K562 (cell line): ENCODE measurements at regions not wholly inside any gene's neighbourhood (a gene's known extent, or its start where the extent isn't known, plus 50 kb on each side); places are given as distances from the start of the nearest gene placed in this dataset.
"Not testable (repeated sequence)": the region's sequence is repeated elsewhere in the genome, so short reads cannot be mapped to it uniquely, and the experiment has no call there.

ENCODE experiments used
- ATAC-seq: fragments of 200-7000 bp; cut with Tn5 transposase; 3 replicates; pipeline ENCODE4 v1.9.1; 2020; ENCODE audit warnings: moderate library complexity
- BruUV-seq: library from RNA; stranded (reverse); fragments of 400-500 nt; replicated peaks from 2 replicates; lab custom pipeline; 2021; lab: Mats Ljungman, UMichigan
- CTCF ChIA-PET: fragments of 300-600 bp; formaldehyde crosslinking; extraction: SDS; loops from one replicate; lab custom pipeline; 2021; ENCODE audit warnings: low intra/inter-chr PET ratio; lab: Yijun Ruan, JAX
- POLR2A ChIA-PET: fragments of 300-600, 350-650 bp; sonication (Branson Sonifier 250); formaldehyde crosslinking; extraction: SDS; loops from one replicate; lab custom pipeline; 2021; ENCODE audit warnings: antibody characterized with exemption, inconsistent platforms; lab: Yijun Ruan, JAX
- DNase-seq, 4 experiments: peaks; one replicate each; pipeline versions ENCODE4 v3.0.0 to v3.0.0-alpha.2; 2011 to 2018; ENCODE audit warnings: low spot score in 3 of 4, mixed read lengths in 3 of 4; ENCODE audit errors: extremely low read depth in 1 of 4
- FAIRE-seq: peaks from 2 replicates; lab custom pipeline; 2011; peaks lifted over from hg19 to GRCh38; lab: Jason Lieb, UNC
- H2AFZ ChIP-seq: 2 replicates; pipeline ENCODE4 v1.6.0; 2011; ENCODE audit warnings: low read depth, low read length, control low read depth, inconsistent platforms
- H3K27ac ChIP-seq: fragments of 200-600 bp; 3 replicates; pipeline ENCODE4 v1.8.0; 2011; ENCODE audit warnings: low read depth, mild to moderate bottlenecking, control low read depth, inconsistent platforms, low read length, moderate library complexity, mixed read lengths; ENCODE audit errors: extremely low read depth
- H3K27me3 ChIP-seq, 2 experiments: fragments of 300-600 bp in 1 of 2; 2 replicates in 1 of 2; 3 replicates in 1 of 2; pipeline versions ENCODE4 v1.6.0 to v1.8.0; 2011; ENCODE audit warnings: inconsistent platforms in 2 of 2, low read length in 2 of 2, mild to moderate bottlenecking in 1 of 2, mixed read lengths in 1 of 2, moderate library complexity in 1 of 2; ENCODE audit not compliant: control insufficient read depth in 2 of 2, insufficient read depth in 2 of 2
- H3K36me3 ChIP-seq: fragments of 300-600 bp; 3 replicates; pipeline ENCODE4 v1.8.0; 2011; ENCODE audit warnings: mild to moderate bottlenecking, low read length, inconsistent platforms; ENCODE audit not compliant: control insufficient read depth, insufficient read depth
- H3K4me1 ChIP-seq, 2 experiments: fragments of 200-600 bp in 1 of 2; replicated peaks in 1 of 2; 2 replicates in 1 of 2; 3 replicates in 1 of 2; pipeline versions ENCODE4 v1.5.1 to v1.8.0; 2011; ENCODE audit warnings: inconsistent platforms in 2 of 2, low read length in 2 of 2, mild to moderate bottlenecking in 1 of 2, mixed read lengths in 1 of 2, moderate library complexity in 1 of 2; ENCODE audit not compliant: control insufficient read depth in 2 of 2, insufficient read depth in 2 of 2
- H3K4me2 ChIP-seq: 2 replicates; pipeline ENCODE4 v1.6.1; 2011; ENCODE audit warnings: low read length, control low read depth, inconsistent platforms, mixed read lengths; ENCODE audit not compliant: insufficient read depth
- H3K4me3 ChIP-seq: fragments of 200-600 bp; sonication (generic), shearing (Covaris generic); 2 replicates; pipeline ENCODE4 v1.5.1; 2016; ENCODE audit warnings: control low read depth, inconsistent platforms
- H3K79me2 ChIP-seq: fragments of 200-600 bp; 3 replicates; pipeline ENCODE4 v1.8.0; 2011; ENCODE audit warnings: low read length, inconsistent platforms; ENCODE audit not compliant: control insufficient read depth, insufficient read depth
- H3K9ac ChIP-seq, 2 experiments: 2 replicates each; pipeline versions ENCODE4 v1.6.0 to v1.6.1; 2011; ENCODE audit warnings: low read depth in 2 of 2, low read length in 2 of 2, control low read depth in 1 of 2, inconsistent platforms in 1 of 2, mild to moderate bottlenecking in 1 of 2, mixed read lengths in 1 of 2; ENCODE audit not compliant: insufficient read depth in 1 of 2
- H3K9me1 ChIP-seq: one replicate; pipeline ENCODE4 v1.6.0; 2011; ENCODE audit warnings: inconsistent platforms, mild to moderate bottlenecking, low read length, moderate library complexity; ENCODE audit not compliant: control insufficient read depth, insufficient read depth
- H3K9me3 ChIP-seq: replicated peaks from 2 replicates; pipeline ENCODE4 v1.5.1; 2011; ENCODE audit warnings: low read depth, low read length, inconsistent platforms; ENCODE audit not compliant: control insufficient read depth, insufficient read depth
- H4K20me1 ChIP-seq: replicated peaks from 2 replicates; pipeline ENCODE4 v1.6.1; 2011; ENCODE audit warnings: low read length, inconsistent platforms, mixed read lengths; ENCODE audit not compliant: control insufficient read depth, insufficient read depth
- CAMTA2 ChIP-seq: fragments of 250-450 bp; sonication (Bioruptor Pico); conservative IDR thresholded peaks from 2 replicates; pipeline ENCODE4 v1.5.1; 2022
- SPI1 ChIP-seq: IDR thresholded peaks from 2 replicates; pipeline ENCODE4 v1.6.1; 2011; ENCODE audit warnings: low read depth, low read length, control low read depth, borderline replicate concordance
- ZC3H8 ChIP-seq: fragments of 450-650 bp; IDR thresholded peaks from 2 replicates; pipeline ENCODE4 v1.6.1; 2017
- ZNF212 ChIP-seq: fragments of 450-650 bp; formaldehyde crosslinking; IDR thresholded peaks from 2 replicates; pipeline ENCODE4 v1.4.0; 2020; ENCODE audit warnings: mild to moderate bottlenecking
- ZNF324 ChIP-seq: fragments of 250-450 bp; sonication (Bioruptor Pico); IDR thresholded peaks from 2 replicates; pipeline ENCODE4 v1.4.0; 2020; ENCODE audit warnings: mild to moderate bottlenecking
- WGBS: fragments of 100-300 bp; shearing (Covaris generic); methylation state at CpG from one replicate; pipeline ENCODE4 v1.1.6; 2016; ENCODE audit warnings: low coverage, mixed read lengths; ENCODE audit not compliant: insufficient coverage; ENCODE audit errors: missing lambda C conversion rate; 5-methylcytosine and 5-hydroxymethylcytosine counted together
- in situ Hi-C: fragments of 300-500 bp; cut with MboI; formaldehyde crosslinking; loops from 4 replicates; pipeline ENCODE4 v1.15.0; 2018; ENCODE audit warnings: inconsistent platforms, mixed read lengths
- intact Hi-C: fragments of 100-400 bp; cut with micrococcal nuclease; formaldehyde crosslinking; loops from 2 replicates; pipeline ENCODE4 v1.14.2; 2022

DNA sequence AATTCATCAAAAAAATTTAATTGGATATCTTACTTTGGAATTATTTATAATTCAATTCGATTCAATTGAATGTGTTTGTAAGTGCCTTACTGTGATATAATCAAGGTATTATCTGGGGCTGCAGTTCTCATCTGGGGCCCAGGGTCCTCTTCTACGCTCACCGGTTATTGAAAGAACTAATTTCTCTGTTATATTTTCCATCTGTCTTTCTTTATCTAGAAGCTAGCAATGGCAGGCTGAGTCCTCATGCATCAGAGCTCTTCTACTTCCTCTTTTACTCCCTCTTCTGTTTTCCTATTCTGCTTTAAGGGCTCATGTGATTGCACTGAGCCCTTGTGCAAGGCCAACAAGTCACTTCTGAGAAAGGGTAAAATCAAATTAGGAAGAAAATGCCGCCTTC lies 315.6 kb downstream of the RAD51AP2 start:
- H3K4me1 ChIP-seq, H3K9me1 ChIP-seq, H2AFZ ChIP-seq, H3K36me3 ChIP-seq, H3K27ac ChIP-seq, FAIRE-seq, CTCF ChIA-PET, intact Hi-C loops, H3K4me2 ChIP-seq, DNase-seq, in situ Hi-C loops, H3K9me3 ChIP-seq, POLR2A ChIA-PET, ATAC-seq, BruUV-seq, H3K27me3 ChIP-seq, H3K4me3 ChIP-seq, H3K9ac ChIP-seq, H4K20me1 ChIP-seq: not testable (repeated sequence)
- WGBS, result 3% methylated on average over 4 of the region's 4 CpGs
- TF ChIP-seq SPI1, result 0 out of 2 replicates have a peak, but pooled peaks have one; percentile 35
- TF ChIP-seq, all 486 proteins: peak for 1; not testable (repeated sequence) for 485
- H3K79me2 ChIP-seq, result not testable (repeated sequence)

DNA sequence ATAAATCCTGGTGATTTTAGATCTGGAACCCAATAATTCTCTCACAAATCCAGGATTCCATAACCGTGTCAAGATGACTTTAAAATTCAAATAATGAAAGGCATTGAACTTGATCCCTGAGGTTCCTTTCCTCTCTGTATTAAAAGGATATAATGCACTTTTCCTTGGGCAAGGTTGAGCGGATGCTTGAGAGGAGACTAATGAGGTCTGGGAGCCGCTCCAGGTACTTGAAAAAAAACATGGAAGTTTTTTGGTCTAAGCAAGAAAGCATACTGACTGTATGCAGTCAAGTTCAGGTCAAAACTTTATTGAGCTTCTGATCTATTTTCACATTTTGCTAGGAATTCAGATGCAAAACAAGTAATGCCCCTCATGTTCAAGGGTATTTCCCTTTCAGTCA lies 318.5 kb downstream of the RAD51AP2 start:
- intact Hi-C loops, result no loop called here
- no peak overlapping the region for H3K4me2 ChIP-seq
- CTCF ChIA-PET, result no interaction called here
- H3K27me3 ChIP-seq, result peaks cover 0 to 7% of the 10 kb centered on the region in 2 experiments; a peak in 1 of 5 replicates
- H3K9ac ChIP-seq, result no peak overlapping the region
- BruUV-seq, result no TSS peak
- FAIRE-seq, result no peak
- H3K4me3 ChIP-seq, result no peak overlapping the region
- no peaks in the 10 kb centered on the region for H3K9me1 ChIP-seq
- no peak for DNase-seq
- no peaks in the 10 kb centered on the region for H3K79me2 ChIP-seq
- 0% methylated on average over 3 of the region's 3 CpGs for WGBS
- no peaks in the 10 kb centered on the region for H3K36me3 ChIP-seq
- TF ChIP-seq CAMTA2 (CRISPR knock-in tag) (no peak), ZNF324 (no peak), ZC3H8 (no peak), ZNF212 (CRISPR knock-in tag) (no peak)
- no peak overlapping the region for H2AFZ ChIP-seq
- no peaks in the 10 kb centered on the region; a peak in 1 of 5 replicates for H3K4me1 ChIP-seq
- POLR2A ChIA-PET, result no interaction called here
- no peak for ATAC-seq
- no peaks in the 10 kb centered on the region for H4K20me1 ChIP-seq
- H3K9me3 ChIP-seq, result no peaks in the 10 kb centered on the region
- H3K27ac ChIP-seq, result no peak overlapping the region
- in situ Hi-C loops, result no loop called here
